ENCODE measurements at regions not wholly inside any gene's neighbourhood (a gene's known extent, or its start where the extent isn't known, plus 50 kb on each side); places are given as distances from the start of the nearest gene placed in this dataset.

GRCh38 chr20:39298571-39299506 is 336.7 kb downstream of the DHX35 start:
- Mint-ChIP-seq H3K27ac (no peak overlapping the region), H3K4me1 (peaks cover 16% of the 10 kb centered on the region), H3K9me3 (no peaks in the 10 kb centered on the region), H3K27me3 (peaks cover 4% of the 10 kb centered on the region), H3K4me3 (no peak overlapping the region), H3K36me3 (no peaks in the 10 kb centered on the region)
- ATAC-seq (ENCODE audit: low read depth) = no peak
- no peak for DNase-seq (ENCODE audit: low spot score in 2 of 2)

GRCh38 chr20:39298121-39298520 is 336.0 kb downstream of the DHX35 start:
- Mint-ChIP-seq H3K36me3 (no peaks in the 10 kb centered on the region), H3K4me1 (peaks cover 15% of the 10 kb centered on the region), H3K27me3 (peaks cover 4% of the 10 kb centered on the region), H3K4me3 (no peak overlapping the region), H3K27ac (no peak overlapping the region), H3K9me3 (no peaks in the 10 kb centered on the region)
- ATAC-seq (ENCODE audit: low read depth) = no peak
- no peak for DNase-seq (ENCODE audit: low spot score in 2 of 2)

GRCh38 chr20:39295301-39295700 is 333.2 kb downstream of the DHX35 start:
- Mint-ChIP-seq H3K4me3 (no peak overlapping the region), H3K27me3 (peaks cover 4% of the 10 kb centered on the region), H3K27ac (no peak overlapping the region), H3K36me3 (no peaks in the 10 kb centered on the region), H3K9me3 (no peaks in the 10 kb centered on the region), H3K4me1 (peaks cover 9% of the 10 kb centered on the region)
- ATAC-seq (ENCODE audit: low read depth) (no peak), DNase-seq (ENCODE audit: low spot score in 2 of 2) (no peak)

GRCh38 chr20:39294137-39294725 is 332.1 kb downstream of the DHX35 start:
- Mint-ChIP-seq H3K4me3 (no peak overlapping the region), H3K27ac (no peak overlapping the region), H3K36me3 (no peaks in the 10 kb centered on the region), H3K27me3 (peaks cover 3% of the 10 kb centered on the region), H3K9me3 (no peaks in the 10 kb centered on the region), H3K4me1 (peaks cover 14% of the 10 kb centered on the region)
- DNase-seq (ENCODE audit: low spot score in 2 of 2) = no peak
- ATAC-seq (ENCODE audit: low read depth) = no peak

- DNase-seq (ENCODE audit: low spot score in 2 of 2) = no peak
- Mint-ChIP-seq H3K27ac (no peak overlapping the region), H3K27me3 (no peaks in the 10 kb centered on the region), H3K4me1 (peaks cover 12% of the 10 kb centered on the region), H3K9me3 (peaks cover 3% of the 10 kb centered on the region), H3K36me3 (no peaks in the 10 kb centered on the region), H3K4me3 (no peak overlapping the region)
- ATAC-seq (ENCODE audit: low read depth) = no peak
Measured at GRCh38 chr20:39292193-39292736, 330.1 kb downstream of the DHX35 start.

- Mint-ChIP-seq H3K4me1 (peaks cover 12% of the 10 kb centered on the region), H3K27me3 (no peaks in the 10 kb centered on the region), H3K4me3 (no peak overlapping the region), H3K9me3 (peaks cover 7% of the 10 kb centered on the region), H3K27ac (no peak overlapping the region), H3K36me3 (peaks cover 2% of the 10 kb centered on the region)
- ATAC-seq (ENCODE audit: low read depth) = no peak
- DNase-seq (ENCODE audit: low spot score in 2 of 2) = no peak
Measured at GRCh38 chr20:39291301-39291700, 329.2 kb downstream of the DHX35 start.

- Mint-ChIP-seq H3K4me3 (no peak overlapping the region), H3K27ac (no peak overlapping the region), H3K27me3 (no peaks in the 10 kb centered on the region), H3K4me1 (peaks cover 12% of the 10 kb centered on the region), H3K9me3 (peaks cover 8% of the 10 kb centered on the region), H3K36me3 (peaks cover 2% of the 10 kb centered on the region)
- ATAC-seq (ENCODE audit: low read depth) (no peak), DNase-seq (ENCODE audit: low spot score in 2 of 2) (no peak)
Measured at GRCh38 chr20:39290575-39290974, 328.4 kb downstream of the DHX35 start.

- no peak overlapping the region for H3K4me3 Mint-ChIP-seq
- peak overlapping the region; percentile 18 for H3K27ac Mint-ChIP-seq
- no peaks in the 10 kb centered on the region for H3K27me3 Mint-ChIP-seq
- DNase-seq (ENCODE audit: low spot score in 2 of 2) = no peak
- ATAC-seq (ENCODE audit: low read depth) = no peak
- H3K36me3 Mint-ChIP-seq = peaks cover 2% of the 10 kb centered on the region
- H3K4me1 Mint-ChIP-seq = peaks cover 12% of the 10 kb centered on the region
- peaks cover 8% of the 10 kb centered on the region for H3K9me3 Mint-ChIP-seq
Measured at GRCh38 chr20:39289831-39290230, 327.7 kb downstream of the DHX35 start.

GRCh38 chr20:39289316-39289715 is 327.2 kb downstream of the DHX35 start:
- H3K36me3 Mint-ChIP-seq = peaks cover 2% of the 10 kb centered on the region
- H3K27me3 Mint-ChIP-seq = no peaks in the 10 kb centered on the region
- H3K4me3 Mint-ChIP-seq = no peak overlapping the region
- H3K27ac Mint-ChIP-seq = peak overlapping the region; percentile 74
- H3K9me3 Mint-ChIP-seq = peaks cover 8% of the 10 kb centered on the region
- DNase-seq (ENCODE audit: low spot score in 2 of 2) (peak; percentile 30 to 36), ATAC-seq (ENCODE audit: low read depth) (peak; percentile 61)
- H3K4me1 Mint-ChIP-seq = peaks cover 9% of the 10 kb centered on the region

- no peak for DNase-seq (ENCODE audit: low spot score in 2 of 2)
- Mint-ChIP-seq H3K4me3 (no peak overlapping the region), H3K4me1 (no peaks in the 10 kb centered on the region), H3K9me3 (peaks cover 8% of the 10 kb centered on the region), H3K27me3 (no peaks in the 10 kb centered on the region), H3K27ac (no peak overlapping the region), H3K36me3 (peaks cover 2% of the 10 kb centered on the region)
- ATAC-seq (ENCODE audit: low read depth) = no peak
Measured at GRCh38 chr20:39283464-39283863, 321.3 kb downstream of the DHX35 start.

GRCh38 chr20:39282619-39283092 is 320.5 kb downstream of the DHX35 start:
- Mint-ChIP-seq H3K27ac (no peak overlapping the region), H3K4me3 (no peak overlapping the region)

GRCh38 chr20:39280875-39281274 is 318.7 kb downstream of the DHX35 start:
- no peak for DNase-seq (ENCODE audit: low spot score in 2 of 2)
- H3K27me3 Mint-ChIP-seq = peaks cover 2% of the 10 kb centered on the region

More at GRCh38 chr20:39282619-39283092, 320.5 kb downstream of the DHX35 start:
- DNase-seq (ENCODE audit: low spot score in 2 of 2) (no peak), ATAC-seq (ENCODE audit: low read depth) (no peak)
- Mint-ChIP-seq H3K9me3 (peaks cover 5% of the 10 kb centered on the region), H3K27me3 (no peaks in the 10 kb centered on the region), H3K36me3 (peaks cover 2% of the 10 kb centered on the region), H3K4me1 (no peaks in the 10 kb centered on the region)

GRCh38 chr20:39278230-39278788 is 316.2 kb downstream of the DHX35 start:
- ATAC-seq (ENCODE audit: low read depth) (no peak), DNase-seq (ENCODE audit: low spot score in 2 of 2) (no peak)
- Mint-ChIP-seq H3K4me3 (no peak overlapping the region), H3K9me3 (peaks cover 5% of the 10 kb centered on the region), H3K36me3 (peaks cover 4% of the 10 kb centered on the region), H3K27me3 (peaks cover 5% of the 10 kb centered on the region), H3K27ac (no peak overlapping the region), H3K4me1 (peaks cover 2% of the 10 kb centered on the region)

More at GRCh38 chr20:39280875-39281274, 318.7 kb downstream of the DHX35 start:
- H3K27ac Mint-ChIP-seq = no peak overlapping the region
- no peak overlapping the region for H3K4me3 Mint-ChIP-seq
- H3K36me3 Mint-ChIP-seq = peaks cover 4% of the 10 kb centered on the region
- peaks cover 5% of the 10 kb centered on the region for H3K9me3 Mint-ChIP-seq
- H3K4me1 Mint-ChIP-seq = no peaks in the 10 kb centered on the region
- ATAC-seq (ENCODE audit: low read depth) = no peak

- Mint-ChIP-seq H3K27me3 (peaks cover 5% of the 10 kb centered on the region), H3K4me1 (peaks cover 2% of the 10 kb centered on the region), H3K9me3 (peaks cover 5% of the 10 kb centered on the region), H3K36me3 (peaks cover 4% of the 10 kb centered on the region), H3K4me3 (no peak overlapping the region), H3K27ac (no peak overlapping the region)
- no peak for DNase-seq (ENCODE audit: low spot score in 2 of 2)
- no peak for ATAC-seq (ENCODE audit: low read depth)
Measured at GRCh38 chr20:39277185-39277584, 315.0 kb downstream of the DHX35 start.

All from memory B cell (primary cell).